HepG2 (cell line): ENCODE measurements at regions not wholly inside any gene's neighbourhood (a gene's known extent, or its start where the extent isn't known, plus 50 kb on each side); places are given as distances from the start of the nearest gene placed in this dataset.

Experiments used
- CC2D1A ChIP-seq: sonication (generic); formaldehyde crosslinking; IDR thresholded peaks from 2 replicates; pipeline ENCODE4 v1.8.1; 2023; ENCODE audit warnings: mild to moderate bottlenecking, missing genetic modification reagents
- CTCF ChIP-seq: sonication (generic); formaldehyde crosslinking; IDR thresholded peaks from 2 replicates; pipeline ENCODE4 v1.5.0; 2020; ENCODE audit warnings: mild to moderate bottlenecking, missing genetic modification reagents, moderate library complexity
- ELK4 ChIP-seq: sonication (generic); formaldehyde crosslinking; IDR thresholded peaks from 2 replicates; pipeline ENCODE4 v1.9.0; 2021; ENCODE audit warnings: missing genetic modification reagents, borderline replicate concordance
- ERF ChIP-seq: IDR thresholded peaks from 2 replicates; pipeline ENCODE4 v1.6.1; 2018; ENCODE audit warnings: missing biosample characterization, missing genetic modification reagents
- HDAC6 ChIP-seq: fragments of 200-600 bp; sonication (generic); IDR thresholded peaks from 2 replicates; pipeline ENCODE4 v1.7.0; 2017; ENCODE audit warnings: mild to moderate bottlenecking, antibody characterized with exemption, low read length, low read depth
- MAX ChIP-seq: IDR thresholded peaks from 2 replicates; pipeline ENCODE4 v1.6.1; 2012; ENCODE audit warnings: inconsistent platforms
- TARDBP ChIP-seq: sonication (generic); formaldehyde crosslinking; IDR thresholded peaks from 2 replicates; pipeline ENCODE4 v1.8.0; 2022; ENCODE audit warnings: mild to moderate bottlenecking, missing genetic modification reagents
- ZEB1 ChIP-seq: IDR thresholded peaks from 2 replicates; pipeline ENCODE4 v1.6.1; 2012; ENCODE audit warnings: mild to moderate bottlenecking, low read depth, inconsistent platforms; ENCODE audit not compliant: insufficient replicate concordance
- ZMYM2 ChIP-seq: sonication (generic); formaldehyde crosslinking; IDR thresholded peaks from 2 replicates; pipeline ENCODE4 v1.8.0; 2022; ENCODE audit warnings: mild to moderate bottlenecking, missing genetic modification reagents
- ZNF124 ChIP-seq: sonication (generic); formaldehyde crosslinking; IDR thresholded peaks from 2 replicates; pipeline ENCODE4 v1.4.0; 2020; ENCODE audit warnings: missing genetic modification reagents
- ZNF672 ChIP-seq: sonication (generic); formaldehyde crosslinking; IDR thresholded peaks from 2 replicates; pipeline ENCODE4 v1.8.1; 2022; ENCODE audit warnings: missing genetic modification reagents
- TF ChIP-seq, protein P1 (sequence below), 2 experiments: sonication (generic) in 1 of 2; formaldehyde crosslinking in 1 of 2; IDR thresholded peaks; 2 replicates each; pipeline versions ENCODE4 v1.4.0 to v1.6.1; 2018 to 2020; ENCODE audit warnings: missing genetic modification reagents in 2 of 2, borderline replicate concordance in 1 of 2, low read depth in 1 of 2, mild to moderate bottlenecking in 1 of 2, missing biosample characterization in 1 of 2

- TF ChIP-seq HDAC6 (no peak), MAX (no peak), TARDBP (CRISPR knock-in tag) (no peak), ZNF124 (CRISPR knock-in tag) (no peak), ERF (CRISPR knock-in tag) (no peak), ZMYM2 (CRISPR knock-in tag) (no peak), CTCF (no peak), ELK4 (CRISPR knock-in tag) (no peak), CC2D1A (no peak), ZNF672 (no peak), ZEB1 (no peak)
- TF ChIP-seq, protein P1, sequence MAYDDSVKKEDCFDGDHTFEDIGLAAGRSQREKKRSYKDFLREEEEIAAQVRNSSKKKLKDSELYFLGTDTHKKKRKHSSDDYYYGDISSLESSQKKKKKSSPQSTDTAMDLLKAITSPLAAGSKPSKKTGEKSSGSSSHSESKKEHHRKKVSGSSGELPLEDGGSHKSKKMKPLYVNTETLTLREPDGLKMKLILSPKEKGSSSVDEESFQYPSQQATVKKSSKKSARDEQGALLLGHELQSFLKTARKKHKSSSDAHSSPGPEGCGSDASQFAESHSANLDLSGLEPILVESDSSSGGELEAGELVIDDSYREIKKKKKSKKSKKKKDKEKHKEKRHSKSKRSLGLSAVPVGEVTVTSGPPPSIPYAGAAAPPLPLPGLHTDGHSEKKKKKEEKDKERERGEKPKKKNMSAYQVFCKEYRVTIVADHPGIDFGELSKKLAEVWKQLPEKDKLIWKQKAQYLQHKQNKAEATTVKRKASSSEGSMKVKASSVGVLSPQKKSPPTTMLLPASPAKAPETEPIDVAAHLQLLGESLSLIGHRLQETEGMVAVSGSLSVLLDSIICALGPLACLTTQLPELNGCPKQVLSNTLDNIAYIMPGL (CRISPR knock-in tag; IDR thresholded peaks at IDR 0.05; ENCODE audit: borderline replicate concordance in 1 of 2, low read depth in 1 of 2) = no peak
These were observed 62.7 kb downstream of the SIK1 start for GRCh38 chr21:43364261-43364510.
